Glutamatergic neuron (in vitro differentiated cells): ENCODE measurements at regions not wholly inside any gene's neighbourhood (a gene's known extent, or its start where the extent isn't known, plus 50 kb on each side); places are given as distances from the start of the nearest gene placed in this dataset.
"Not testable (repeated sequence)": the region's sequence is repeated elsewhere in the genome, so short reads cannot be mapped to it uniquely, and the experiment has no call there.

Experiments used
- DNase-seq: peaks from one replicate; pipeline ENCODE4 v3.0.0; 2022
- H3K27ac Mint-ChIP-seq: one replicate; pipeline ENCODE4 v1.8.0; 2020; ENCODE audit warnings: mild to moderate bottlenecking, mixed read lengths, inconsistent platforms; ENCODE audit not compliant: unreplicated experiment
- H3K27me3 Mint-ChIP-seq: one replicate; pipeline ENCODE4 v1.8.0; 2020; ENCODE audit warnings: mild to moderate bottlenecking, moderate library complexity, mixed read lengths, inconsistent platforms; ENCODE audit not compliant: unreplicated experiment
- H3K36me3 Mint-ChIP-seq: one replicate; pipeline ENCODE4 v1.8.0; 2020; ENCODE audit warnings: mild to moderate bottlenecking, mixed read lengths, inconsistent platforms; ENCODE audit not compliant: unreplicated experiment
- H3K4me1 Mint-ChIP-seq: one replicate; pipeline ENCODE4 v1.8.0; 2020; ENCODE audit warnings: mild to moderate bottlenecking, low read depth, mixed read lengths, inconsistent platforms; ENCODE audit not compliant: unreplicated experiment
- H3K4me3 Mint-ChIP-seq: one replicate; pipeline ENCODE4 v1.8.0; 2020; ENCODE audit warnings: mild to moderate bottlenecking, mixed read lengths, inconsistent platforms; ENCODE audit not compliant: unreplicated experiment
- H3K9me3 Mint-ChIP-seq: one replicate; pipeline ENCODE4 v1.8.0; 2020; ENCODE audit warnings: mild to moderate bottlenecking, moderate library complexity, mixed read lengths, inconsistent platforms; ENCODE audit not compliant: unreplicated experiment
- CTCF ChIP-seq: fragments of 200-600 bp; sonication (generic); IDR thresholded peaks from one replicate; pipeline ENCODE4 v1.5.0; 2021; ENCODE audit not compliant: partially characterized antibody, unreplicated experiment

DNA sequence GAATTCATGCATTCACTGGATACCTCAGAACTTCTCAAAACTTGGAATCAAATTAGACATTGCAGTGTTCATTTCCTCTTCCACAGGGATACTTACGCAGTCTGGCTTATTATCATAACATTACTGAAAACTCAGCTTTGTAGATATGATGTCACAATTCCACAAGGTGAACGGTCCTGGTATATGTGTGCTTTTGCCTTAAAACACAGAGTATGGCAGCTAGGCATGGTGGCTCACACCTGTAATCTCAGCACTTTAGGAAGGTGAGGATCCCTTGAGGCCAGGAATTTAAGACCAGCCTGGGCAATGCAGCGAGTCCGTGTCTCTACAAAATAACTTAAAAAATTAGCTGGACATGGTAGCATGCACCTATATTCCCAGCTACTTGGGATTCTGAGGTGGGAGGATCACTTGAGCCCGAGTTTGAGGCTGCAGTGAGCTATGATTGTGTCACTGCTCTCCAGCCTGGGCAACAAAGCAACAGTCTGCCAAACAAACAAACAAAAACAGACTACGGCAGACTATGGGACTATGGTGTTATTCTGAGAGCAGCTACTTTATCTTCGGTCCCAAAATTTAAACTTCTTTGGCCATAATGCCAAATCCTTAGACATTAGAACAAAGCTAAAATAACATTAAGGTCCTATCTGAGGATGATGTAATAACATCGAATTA lies 1191.9 kb upstream of the SLC39A10 start:
- no peak for TF ChIP-seq CTCF
- Mint-ChIP-seq H3K4me3 (no peak overlapping the region), H3K9me3 (no peaks in the 10 kb centered on the region), H3K27me3 (no peaks in the 10 kb centered on the region), H3K4me1 (no peaks in the 10 kb centered on the region), H3K27ac (no peak overlapping the region), H3K36me3 (no peaks in the 10 kb centered on the region)
- DNase-seq = no peak

DNA sequence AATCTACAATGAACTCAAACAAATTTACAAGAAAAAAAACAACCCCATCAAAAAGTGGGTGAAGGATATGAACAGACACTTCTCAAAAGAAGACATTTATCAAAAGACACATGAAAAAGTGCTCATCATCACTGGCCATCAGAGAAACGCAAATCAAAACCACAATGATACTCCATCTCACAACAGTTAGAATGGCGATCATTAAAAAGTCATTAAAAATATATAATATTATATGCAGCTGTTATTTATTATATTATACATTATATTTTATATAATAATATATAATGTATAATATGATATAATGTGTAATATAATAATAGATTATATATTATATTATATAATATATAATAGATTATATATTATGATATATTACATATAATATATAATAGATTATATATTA lies 1194.1 kb upstream of the SLC39A10 start:
- not testable (repeated sequence) for H3K27me3 Mint-ChIP-seq, H3K4me1 Mint-ChIP-seq, H3K4me3 Mint-ChIP-seq, H3K27ac Mint-ChIP-seq, DNase-seq, H3K36me3 Mint-ChIP-seq, H3K9me3 Mint-ChIP-seq

DNA sequence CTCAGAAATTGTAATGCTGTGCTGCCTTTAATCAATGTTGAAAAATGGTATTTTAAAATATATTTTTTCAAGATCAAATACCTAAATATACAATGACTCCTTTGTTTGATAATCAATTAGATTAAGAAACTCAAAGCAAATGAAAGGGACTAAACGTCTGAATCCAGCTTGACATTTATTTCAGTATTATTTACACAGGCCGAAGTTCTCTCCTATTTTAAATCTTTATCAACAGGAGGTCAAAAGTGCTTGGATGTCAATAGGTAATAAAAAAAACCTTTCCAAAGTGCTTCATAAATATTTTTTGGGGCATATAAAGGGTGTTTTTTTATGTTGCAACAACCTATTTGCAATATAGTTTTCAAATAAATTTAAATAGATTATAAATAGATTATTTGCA lies 1201.7 kb upstream of the SLC39A10 start:
- H3K4me3 Mint-ChIP-seq = no peak overlapping the region
- H3K9me3 Mint-ChIP-seq = no peaks in the 10 kb centered on the region
- no peak for TF ChIP-seq CTCF
- no peak overlapping the region for H3K27ac Mint-ChIP-seq
- no peaks in the 10 kb centered on the region for H3K27me3 Mint-ChIP-seq
- H3K36me3 Mint-ChIP-seq = no peaks in the 10 kb centered on the region
- no peaks in the 10 kb centered on the region for H3K4me1 Mint-ChIP-seq
- no peak for DNase-seq

GRCh38 chr2:194452504-194452903 lies 1204.5 kb upstream of the SLC39A10 start:
- H3K27ac Mint-ChIP-seq = no peak overlapping the region
- H3K27me3 Mint-ChIP-seq = no peaks in the 10 kb centered on the region
- H3K9me3 Mint-ChIP-seq = peaks cover 1% of the 10 kb centered on the region
- no peak overlapping the region for H3K4me3 Mint-ChIP-seq
- H3K36me3 Mint-ChIP-seq = no peaks in the 10 kb centered on the region
- TF ChIP-seq CTCF = no peak
- no peak for DNase-seq
- no peaks in the 10 kb centered on the region for H3K4me1 Mint-ChIP-seq

DNA sequence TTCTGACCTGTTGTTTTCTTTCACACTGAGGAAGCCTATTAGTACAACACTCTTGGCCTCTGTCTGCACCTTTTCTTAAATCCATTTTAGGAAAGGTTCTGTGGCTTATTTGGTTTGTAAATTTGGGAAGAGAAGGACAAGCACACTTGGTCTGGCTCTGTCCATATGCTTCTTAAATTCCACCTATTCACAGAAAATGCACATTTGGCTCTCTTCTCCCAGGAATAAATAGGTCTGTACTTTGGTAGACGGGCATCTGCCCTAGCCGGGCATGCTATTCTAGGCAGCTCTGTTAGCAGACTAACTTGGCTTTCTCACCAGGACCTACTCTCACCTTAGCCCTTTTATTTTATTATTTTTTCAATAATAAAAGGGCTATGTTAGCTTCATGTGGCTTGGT lies 1211.8 kb upstream of the SLC39A10 start:
- peak overlapping the region; percentile 52 for H3K27ac Mint-ChIP-seq
- peaks cover 3% of the 10 kb centered on the region for H3K9me3 Mint-ChIP-seq
- no peak for TF ChIP-seq CTCF
- peaks cover 9% of the 10 kb centered on the region for H3K36me3 Mint-ChIP-seq
- peaks cover 8% of the 10 kb centered on the region for H3K4me1 Mint-ChIP-seq
- no peak for DNase-seq
- H3K27me3 Mint-ChIP-seq = no peaks in the 10 kb centered on the region
- no peak overlapping the region for H3K4me3 Mint-ChIP-seq
